GM13977 (cell line): ENCODE measurements at regions not wholly inside any gene's neighbourhood (a gene's known extent, or its start where the extent isn't known, plus 50 kb on each side); places are given as distances from the start of the nearest gene placed in this dataset.
"Not testable (repeated sequence)": the region's sequence is repeated elsewhere in the genome, so short reads cannot be mapped to it uniquely, and the experiment has no call there.

Experiments
- DNase-seq: peaks from one replicate; pipeline ENCODE4 v3.0.0; 2012; ENCODE audit warnings: low spot score
- CTCF ChIP-seq: IDR thresholded peaks from 2 replicates; pipeline ENCODE4 v1.5.1; 2012; ENCODE audit warnings: mild to moderate bottlenecking, control low read depth; ENCODE audit not compliant: insufficient read depth; ENCODE audit errors: extremely low read depth, missing control alignments
- in situ Hi-C: fragments of 300-500 bp; cut with MboI; formaldehyde crosslinking; loops from one replicate; pipeline ENCODE4 v1.12.0; 2022; ENCODE audit warnings: low sequenced_read_pairs, low pct_unique_long_range_greater_than_20kb, mixed read lengths, inconsistent platforms; ENCODE audit not compliant: unreplicated experiment

- no peak for DNase-seq
- no peak for TF ChIP-seq CTCF
- in situ Hi-C loops: no loop called here
Observed at GRCh38 chr4:162978398-162978797, 188.3 kb downstream of the NAF1 start.

DNA sequence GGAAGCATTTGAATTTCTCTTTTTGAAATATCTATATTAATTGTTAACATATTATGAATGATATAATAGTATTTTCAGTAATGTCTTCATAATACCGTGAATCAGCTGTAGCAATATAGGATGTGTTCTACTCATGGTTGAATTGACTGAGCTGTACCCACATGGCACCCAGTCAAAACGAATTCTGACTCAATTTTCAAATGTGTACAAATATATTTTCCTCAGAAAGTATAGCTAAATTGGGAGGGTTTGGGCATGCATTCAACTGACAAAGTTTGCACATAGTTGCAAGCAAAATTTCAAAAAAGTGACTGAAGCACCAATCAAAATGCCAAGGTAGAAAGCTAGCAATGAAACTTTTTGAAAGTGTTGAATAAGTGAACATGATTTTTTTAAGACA lies 188.9 kb downstream of the NAF1 start:
- in situ Hi-C loops: no loop called here
- no peak for DNase-seq

DNA sequence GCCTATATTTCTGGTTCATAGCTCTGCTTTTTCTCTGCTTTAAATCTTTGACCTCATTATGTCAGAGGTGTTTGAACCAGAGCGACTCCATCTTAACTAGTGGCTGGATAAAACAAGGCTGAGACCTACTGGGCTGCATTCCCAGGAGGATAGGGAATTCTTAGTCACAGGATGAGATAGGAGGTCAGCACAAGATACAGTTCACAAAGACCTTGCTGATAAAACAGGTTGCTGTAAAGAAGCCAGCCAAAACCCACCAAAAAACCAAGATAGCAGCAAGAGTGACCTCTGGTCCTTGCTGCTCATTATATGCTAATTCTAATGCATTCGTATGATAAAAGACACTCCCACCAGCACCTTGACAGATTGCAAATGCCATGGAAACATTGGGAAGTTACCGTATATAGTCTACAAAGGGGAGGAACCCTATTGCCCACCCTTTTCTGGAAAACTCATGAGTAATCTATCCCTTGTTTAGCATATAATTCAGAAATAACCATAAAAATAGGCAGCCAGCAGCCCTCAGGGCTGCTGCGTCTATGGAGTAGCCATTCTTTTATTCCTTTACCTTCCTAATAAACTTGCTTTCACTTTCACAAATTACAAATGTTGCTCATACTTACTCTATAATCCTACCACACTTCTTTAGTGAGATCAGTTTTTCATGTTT lies 193.9 kb downstream of the NAF1 start:
- in situ Hi-C loops: no loop called here

More for the DNA sequence above, 188.9 kb downstream of the NAF1 start:
- TF ChIP-seq CTCF: no peak

DNA sequence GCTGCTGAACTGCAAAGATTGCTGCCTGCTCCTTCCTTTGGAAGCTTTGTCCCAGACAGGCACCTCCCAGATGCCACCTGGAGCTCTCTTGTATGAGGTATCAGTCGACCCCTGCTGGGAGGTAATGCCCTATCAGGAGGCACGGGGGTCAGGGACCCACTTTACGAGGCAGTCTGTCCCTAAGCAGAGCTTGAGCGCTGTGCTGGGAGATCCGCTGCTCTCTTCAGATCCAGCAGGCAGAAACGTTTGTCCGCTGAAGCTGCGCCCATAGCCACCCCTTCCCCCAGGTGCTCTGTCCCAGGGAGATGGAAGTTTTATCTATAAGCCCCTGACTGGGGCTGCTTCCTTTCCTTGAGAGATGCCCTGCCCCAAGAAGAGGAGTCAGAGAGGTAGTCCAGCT lies 197.5 kb downstream of the NAF1 start:
- in situ Hi-C loops: no loop called here
- TF ChIP-seq CTCF: no peak

More for the DNA sequence above, 193.9 kb downstream of the NAF1 start:
- no peak for TF ChIP-seq CTCF
- DNase-seq: no peak

GRCh38 chr4:162965978-162966377 lies 200.7 kb downstream of the NAF1 start:
- in situ Hi-C loops, DNase-seq: not testable (repeated sequence)

More for the DNA sequence above, 197.5 kb downstream of the NAF1 start:
- no peak for DNase-seq

GRCh38 chr4:162959046-162959445 lies 207.6 kb downstream of the NAF1 start:
- DNase-seq: no peak
- peak; percentile 33 for TF ChIP-seq CTCF
- in situ Hi-C loops: no loop called here

- TF ChIP-seq CTCF: no peak
- DNase-seq: no peak
- in situ Hi-C loops: no loop called here
Observed at GRCh38 chr4:162957521-162958143, 209.1 kb downstream of the NAF1 start.
